Activated CD4-positive, alpha-beta T cell treated with anti-CD3 and anti-CD28 coated beads, Interleukin-2, Interleukin-6, amounts not matched to agents 100 ng/mL and 50 ng/mL, durations not matched to agents 16 hours and 8 hours (primary cell): ENCODE measurements at regions not wholly inside any gene's neighbourhood (a gene's known extent, or its start where the extent isn't known, plus 50 kb on each side); places are given as distances from the start of the nearest gene placed in this dataset.
A peak's percentile ranks its signal among the peaks of the same experiment; 100 is the strongest.
"Not testable (repeated sequence)": the region's sequence is repeated elsewhere in the genome, so short reads cannot be mapped to it uniquely, and the experiment has no call there.

Source experiments
- DNase-seq: peaks from one replicate; pipeline ENCODE4 v3.0.0-alpha.2; 2020

- no peak for DNase-seq
Observed at GRCh38 chr1:203926025-203926540, 64.7 kb downstream of the SNRPE start.

- no peak for DNase-seq
Observed at GRCh38 chr1:203929741-203930309, 68.4 kb downstream of the SNRPE start.

- DNase-seq: no peak
Observed at GRCh38 chr1:203930342-203930741, 68.9 kb downstream of the SNRPE start.

- no peak for DNase-seq
Observed at GRCh38 chr1:203931953-203932352, 70.6 kb downstream of the SNRPE start.

GRCh38 chr1:203932556-203932955, 71.2 kb downstream of the SNRPE start:
- DNase-seq: peak; percentile 50

- DNase-seq: no peak
Observed at GRCh38 chr1:203934027-203934426, 72.6 kb downstream of the SNRPE start.

GRCh38 chr1:203934651-203935050, 73.3 kb downstream of the SNRPE start:
- DNase-seq: no peak

GRCh38 chr1:203935321-203935720, 73.9 kb downstream of the SNRPE start:
- no peak for DNase-seq

- DNase-seq: no peak
Observed at GRCh38 chr1:203937678-203938330, 76.4 kb downstream of the SNRPE start.

GRCh38 chr1:203944651-203945404, 83.4 kb downstream of the SNRPE start:
- no peak for DNase-seq

GRCh38 chr1:203954293-203954692, 92.9 kb downstream of the SNRPE start:
- DNase-seq: no peak

- DNase-seq: no peak
Observed at GRCh38 chr1:203954788-203955552, 93.6 kb downstream of the SNRPE start.

GRCh38 chr1:203968761-203969160, 104.2 kb upstream of the SOX13 start:
- DNase-seq: no peak

GRCh38 chr1:203969846-203970245, 103.1 kb upstream of the SOX13 start:
- DNase-seq: no peak

GRCh38 chr1:203985044-203985443, 87.9 kb upstream of the SOX13 start:
- no peak for DNase-seq

GRCh38 chr1:203985676-203986075, 87.2 kb upstream of the SOX13 start:
- DNase-seq: no peak

- DNase-seq: no peak
Observed at GRCh38 chr1:203986887-203987461, 85.9 kb upstream of the SOX13 start.

- DNase-seq: no peak
Observed at GRCh38 chr1:203990118-203990517, 82.8 kb upstream of the SOX13 start.

- DNase-seq: no peak
Observed at GRCh38 chr1:203992440-203992839, 80.5 kb upstream of the SOX13 start.

- DNase-seq: no peak
Observed at GRCh38 chr1:203993256-203993655, 79.7 kb upstream of the SOX13 start.

- no peak for DNase-seq
Observed at GRCh38 chr1:203995228-203995627, 77.7 kb upstream of the SOX13 start.

GRCh38 chr1:203996126-203996525, 76.8 kb upstream of the SOX13 start:
- no peak for DNase-seq

- DNase-seq: not testable (repeated sequence)
Observed at GRCh38 chr1:203998571-203998970, 74.3 kb upstream of the SOX13 start.
